Activated T-cell treated with anti-CD3 and anti-CD28 coated beads, Interleukin-2, amount 50 U/mL, for 1 hour (primary cell): ENCODE measurements at regions not wholly inside any gene's neighbourhood (a gene's known extent, or its start where the extent isn't known, plus 50 kb on each side); places are given as distances from the start of the nearest gene placed in this dataset.
"Not testable (repeated sequence)": the region's sequence is repeated elsewhere in the genome, so short reads cannot be mapped to it uniquely, and the experiment has no call there.

Experiments
- DNase-seq: peaks from one replicate; pipeline ENCODE4 v3.0.0-alpha.2; 2020

DNA sequence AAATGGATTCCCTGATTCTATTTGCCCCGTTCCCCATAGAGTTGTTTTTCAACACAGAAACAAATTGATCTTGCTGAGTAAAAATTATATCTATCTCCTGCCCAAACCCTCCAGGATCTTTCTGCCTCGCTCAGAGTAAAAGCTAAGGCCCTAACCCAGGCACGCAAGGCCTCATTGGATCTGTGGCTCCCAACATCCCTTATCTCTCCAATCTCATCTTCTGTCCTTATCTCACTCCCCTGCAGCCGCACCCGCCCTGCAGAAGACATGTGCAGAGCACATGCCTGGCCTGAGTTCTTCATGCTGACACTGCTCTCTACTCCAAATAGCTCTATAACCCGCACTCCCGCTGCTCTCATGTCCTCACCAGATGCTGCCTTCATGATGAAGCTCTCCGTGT is 543.8 kb upstream of the ZFP42 start:
- DNase-seq, result no peak

DNA sequence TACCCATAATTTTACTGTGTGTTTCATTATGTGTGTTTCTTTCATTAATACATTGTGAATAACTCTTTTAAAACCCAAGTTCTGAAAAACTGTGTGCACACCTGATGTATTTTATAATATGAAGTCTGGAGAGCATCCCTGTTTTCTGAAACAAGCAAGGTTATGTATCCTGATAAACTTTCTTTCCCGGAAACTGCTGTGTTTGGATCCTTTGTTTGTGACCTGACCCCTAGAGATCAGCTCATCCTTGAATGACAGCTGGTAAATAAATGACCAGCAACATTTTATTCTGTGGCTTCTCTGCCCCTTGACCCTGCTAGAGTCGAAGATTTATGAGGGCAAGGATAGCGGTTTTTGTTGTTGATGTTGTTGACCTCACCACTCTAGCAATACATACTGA is 535.6 kb upstream of the ZFP42 start:
- DNase-seq, result no peak

DNA sequence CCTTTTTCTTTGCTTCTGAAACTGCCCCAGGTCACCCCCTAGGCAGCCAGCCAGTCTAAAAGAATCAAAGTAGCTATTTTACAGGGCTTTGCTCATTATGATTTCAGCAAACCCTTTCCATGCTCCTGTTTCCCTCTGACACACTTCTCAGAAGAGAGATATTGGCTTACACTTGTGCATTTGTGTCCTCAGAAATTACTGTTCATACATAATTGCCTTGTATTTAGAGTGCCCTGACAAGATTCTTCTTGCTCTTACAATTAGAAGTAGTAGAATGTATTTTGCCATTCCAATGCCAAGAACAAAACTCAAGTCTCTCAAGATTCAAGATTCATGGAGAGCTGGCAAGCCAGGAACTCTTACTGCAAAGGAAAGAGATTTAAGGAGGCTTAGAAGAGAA is 531.0 kb upstream of the ZFP42 start:
- DNase-seq, result no peak

DNA sequence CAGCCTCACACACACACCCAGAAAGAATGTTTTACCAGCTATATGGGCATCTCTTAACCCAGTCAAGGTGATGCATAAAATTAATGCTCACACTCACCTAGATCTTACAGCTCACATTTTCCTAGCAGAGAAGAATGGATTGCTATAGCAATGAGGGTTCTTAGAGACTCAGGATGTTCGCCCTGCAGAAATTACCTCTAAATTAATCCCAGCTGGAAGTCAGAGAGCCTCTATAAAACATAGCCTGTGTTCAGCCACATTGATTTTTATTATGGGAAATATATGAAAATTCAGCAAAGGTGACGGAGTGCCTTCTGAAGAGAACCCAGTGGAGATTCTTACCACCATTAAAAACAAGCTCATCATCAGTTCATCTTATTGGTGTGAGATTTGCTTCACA is 528.3 kb upstream of the ZFP42 start:
- DNase-seq, result no peak

DNA sequence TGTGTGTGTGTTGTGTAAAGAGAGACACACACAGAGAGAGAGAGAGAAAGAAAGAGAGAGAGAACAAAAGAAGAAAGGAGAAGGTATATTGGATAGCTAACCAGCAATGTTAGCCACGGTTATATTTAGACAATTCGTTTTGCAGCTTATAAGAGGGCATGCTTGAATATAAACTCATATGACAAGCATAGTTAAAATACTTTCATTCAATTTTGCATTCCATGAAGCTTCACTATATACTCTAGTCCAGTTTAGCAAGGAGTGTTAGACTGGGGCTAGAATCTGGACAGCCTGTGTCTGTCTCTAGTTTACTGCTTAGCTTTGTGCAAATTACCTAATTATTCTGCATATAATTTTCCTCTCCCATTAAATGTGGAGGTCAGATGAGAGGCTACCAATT is 525.9 kb upstream of the ZFP42 start:
- DNase-seq, result no peak

DNA sequence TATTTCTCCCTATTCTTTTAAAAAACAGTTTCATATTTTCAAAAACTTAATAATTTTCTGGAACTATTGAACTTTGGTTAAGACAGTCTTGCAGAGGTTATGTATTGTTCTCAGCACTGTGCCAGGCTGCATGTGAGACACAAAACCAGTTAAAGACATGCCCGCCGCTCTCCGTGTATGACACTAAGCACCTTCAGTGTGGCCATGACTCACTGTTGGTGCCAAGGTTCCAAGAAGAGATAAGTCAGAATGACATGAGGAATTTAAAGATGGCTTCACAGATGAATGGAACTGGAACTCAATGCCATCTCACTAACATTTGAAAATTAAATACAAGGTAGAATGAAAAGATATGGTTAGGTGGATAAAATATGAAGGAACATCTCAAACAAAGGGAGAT is 525.5 kb upstream of the ZFP42 start:
- DNase-seq, result no peak

DNA sequence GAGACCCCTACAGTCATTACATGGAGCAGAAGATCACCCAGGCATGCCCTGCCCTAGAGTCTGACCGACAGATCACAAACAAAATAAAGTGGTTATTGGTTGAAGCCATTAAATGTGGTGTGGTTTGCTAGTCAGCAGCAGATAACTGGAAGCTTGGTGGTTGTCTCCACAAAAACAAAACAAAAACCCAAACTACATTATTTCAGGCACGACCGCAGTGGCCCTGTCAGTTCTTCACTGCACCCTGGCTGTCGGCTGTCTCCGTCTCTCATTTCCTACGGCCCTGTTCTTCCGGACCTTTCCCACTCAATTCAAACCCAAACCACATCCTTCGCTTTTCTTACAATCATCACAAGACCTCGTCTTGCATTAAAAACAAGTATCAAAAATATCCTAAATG is 521.3 kb upstream of the ZFP42 start:
- no peak for DNase-seq

DNA sequence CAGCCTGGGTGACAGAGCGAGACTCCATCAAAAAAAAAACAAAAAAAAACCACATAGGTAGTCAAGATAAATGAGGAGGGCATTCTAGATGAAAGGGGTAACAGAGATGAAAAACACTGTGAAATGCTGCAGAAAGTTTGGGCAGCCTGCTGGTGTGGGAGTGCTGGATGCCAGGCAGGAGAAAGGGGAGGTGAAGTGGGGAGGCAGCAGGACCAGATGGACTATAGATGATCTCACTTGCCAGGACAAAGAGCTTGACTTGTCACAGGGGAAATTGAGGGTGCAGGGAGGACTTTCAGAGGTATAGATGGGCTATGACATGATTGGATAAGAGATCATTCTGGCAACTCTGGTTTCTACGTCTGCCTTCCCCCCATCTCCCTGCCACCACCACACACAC is 519.7 kb upstream of the ZFP42 start:
- no peak for DNase-seq

DNA sequence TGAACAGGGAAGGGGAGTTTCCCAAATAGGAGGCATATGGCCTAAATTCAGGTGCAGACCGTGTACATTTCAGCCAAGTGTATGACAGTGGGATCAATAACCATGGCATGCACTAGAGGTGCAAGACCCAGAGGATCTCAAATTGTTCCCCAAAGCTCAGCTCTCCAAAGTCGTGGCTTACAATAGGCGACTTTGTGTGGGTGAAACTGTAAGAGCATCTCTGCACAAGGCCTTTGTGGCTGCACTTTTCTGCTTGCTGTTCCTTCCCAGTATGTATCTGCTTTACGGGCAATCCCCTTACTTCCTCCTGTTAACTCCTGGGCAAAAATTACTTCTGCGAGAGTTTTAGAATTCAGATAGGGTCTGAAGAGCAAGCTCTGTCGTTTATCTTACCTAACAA is 518.3 kb upstream of the ZFP42 start:
- no peak for DNase-seq

DNA sequence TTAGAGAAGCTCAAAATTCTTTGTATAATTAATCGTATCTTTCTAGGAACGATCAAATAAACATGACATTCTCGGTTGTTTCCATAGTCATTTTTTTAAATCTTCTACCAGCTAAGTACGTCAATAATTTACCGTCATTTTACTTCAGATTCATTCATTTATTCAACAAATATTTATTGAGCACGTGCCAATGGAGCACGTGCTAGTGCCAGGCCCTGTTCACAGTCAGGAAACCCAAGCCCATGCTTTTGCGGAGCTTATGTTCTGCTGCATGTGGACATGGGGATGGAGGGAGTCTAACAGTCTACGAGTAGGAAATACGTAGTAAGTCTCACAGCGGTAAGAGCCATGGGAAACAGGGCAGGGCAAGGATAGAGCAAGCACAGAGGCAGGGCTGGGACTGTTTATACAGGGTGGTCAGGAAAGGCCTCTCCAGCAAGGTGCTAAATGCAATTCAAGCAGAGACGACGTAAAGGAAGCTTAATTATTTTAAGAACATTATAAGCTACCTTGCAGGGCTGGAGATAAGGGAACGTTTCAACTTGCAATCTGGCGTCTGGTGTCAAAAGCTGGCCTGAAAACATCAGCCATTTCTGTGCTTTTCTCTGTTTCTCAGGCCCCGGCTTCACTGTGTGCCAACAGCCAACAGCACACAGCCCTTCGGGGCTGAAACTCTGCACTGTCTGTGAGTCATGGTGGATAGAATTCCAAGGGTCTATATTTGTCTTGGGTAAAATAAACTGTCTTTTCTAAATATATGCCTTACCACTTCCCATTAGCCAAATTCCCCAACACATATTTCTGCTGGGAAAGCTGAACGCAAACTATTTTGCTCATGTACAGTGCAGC is 517.1 kb upstream of the ZFP42 start:
- DNase-seq, result no peak

DNA sequence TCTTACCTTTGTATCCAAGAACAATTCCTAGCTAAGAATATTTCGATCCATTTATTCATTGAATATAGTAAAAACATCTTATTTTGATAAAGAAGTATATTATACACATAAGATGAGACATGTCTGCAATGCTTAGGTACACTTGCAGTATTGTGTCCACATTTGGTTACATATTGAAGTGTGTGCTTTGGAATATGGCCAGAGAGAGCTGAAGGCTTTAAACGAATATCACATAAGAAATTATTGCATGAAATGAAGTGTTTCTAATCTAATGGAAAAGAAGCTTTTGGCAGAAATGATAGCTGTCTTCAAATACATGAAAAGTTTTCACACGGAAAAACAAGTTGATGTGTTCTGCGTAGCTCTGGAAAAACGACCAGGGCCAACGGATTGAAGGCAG is 516.1 kb upstream of the ZFP42 start:
- DNase-seq, result no peak

DNA sequence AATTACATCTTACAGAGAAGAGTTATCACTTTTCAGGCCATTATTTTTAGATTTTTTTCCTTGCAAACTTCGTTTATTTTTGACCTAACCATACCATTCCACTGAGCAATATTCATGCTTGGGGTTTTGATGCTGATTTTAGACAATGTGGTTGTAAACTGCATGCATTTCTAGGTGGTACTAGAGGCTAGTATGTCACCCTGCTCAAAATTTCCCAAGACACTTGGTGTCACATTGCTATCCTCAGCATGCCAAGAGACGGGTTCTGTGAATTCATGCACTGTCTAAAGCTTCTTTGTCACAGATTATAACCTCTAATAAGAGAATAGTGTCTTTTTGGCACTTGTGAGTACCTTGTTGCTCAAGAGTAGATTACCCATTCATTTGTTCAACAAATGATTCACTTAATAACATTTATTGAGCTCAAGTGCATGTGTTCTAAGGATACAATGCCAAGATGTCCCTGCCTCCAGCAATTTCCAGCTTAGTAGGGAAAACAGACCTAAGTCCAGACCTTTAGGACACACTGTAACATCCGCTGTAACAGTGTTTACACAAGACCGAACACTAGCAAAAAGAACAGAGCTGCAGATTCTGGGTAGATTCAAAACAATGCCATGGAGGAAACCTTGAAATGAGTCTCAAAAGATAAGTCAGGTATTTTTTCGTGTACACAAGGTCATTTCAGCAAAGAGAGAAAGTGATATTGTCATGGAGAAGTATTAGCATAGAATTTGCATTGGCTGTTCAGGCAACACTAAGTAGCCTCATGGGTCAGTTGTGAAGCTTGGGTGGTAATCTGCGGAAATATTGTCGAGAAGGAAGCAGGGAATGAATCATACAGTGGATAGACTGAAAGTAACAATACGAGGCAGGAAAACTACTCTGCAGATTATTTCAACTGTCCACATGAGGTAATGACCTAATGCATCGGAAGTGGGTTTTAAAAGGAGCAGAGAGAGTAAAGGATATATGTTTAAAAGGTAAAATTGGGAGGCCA is 515.1 kb upstream of the ZFP42 start:
- DNase-seq, result no peak

DNA sequence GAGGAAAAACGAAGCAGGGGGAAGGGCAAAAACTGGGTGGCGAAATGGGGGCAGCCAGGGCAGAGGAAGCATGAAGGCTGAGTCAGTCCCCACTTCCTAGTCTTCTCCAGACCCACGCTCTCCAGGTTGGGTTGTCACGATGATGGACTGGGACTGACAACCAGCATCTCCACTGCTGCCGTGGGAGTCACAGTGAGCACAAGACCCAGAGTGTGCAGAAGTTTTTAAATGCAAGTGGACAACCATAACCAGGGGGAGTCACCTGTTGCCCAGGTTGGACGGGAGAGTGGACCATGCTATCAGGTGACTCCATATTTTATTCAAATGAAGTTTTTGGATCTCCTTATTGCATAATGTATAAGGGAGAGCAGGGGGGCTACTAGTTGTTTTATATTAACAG is 511.4 kb upstream of the ZFP42 start:
- DNase-seq, result no peak

DNA sequence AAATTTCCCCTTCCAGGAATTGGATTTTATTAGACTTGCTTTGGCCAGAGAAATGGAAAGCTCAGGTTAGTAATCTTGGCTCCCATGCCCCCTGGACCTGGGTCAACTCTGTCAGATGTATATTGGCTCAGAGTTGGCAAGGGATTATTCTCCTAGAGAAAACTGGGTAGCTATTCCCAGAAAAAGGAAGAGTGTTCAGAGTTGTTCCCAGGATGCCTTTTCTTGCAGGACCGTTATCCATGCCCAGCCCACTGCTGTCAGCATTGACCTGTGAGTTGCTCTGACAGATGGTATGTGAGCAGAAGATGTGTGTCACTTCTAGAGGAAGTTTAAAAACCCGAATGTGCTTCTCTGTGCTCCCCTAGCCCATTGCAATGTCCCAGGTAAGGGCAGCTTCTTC is 509.9 kb upstream of the ZFP42 start:
- DNase-seq, result no peak

DNA sequence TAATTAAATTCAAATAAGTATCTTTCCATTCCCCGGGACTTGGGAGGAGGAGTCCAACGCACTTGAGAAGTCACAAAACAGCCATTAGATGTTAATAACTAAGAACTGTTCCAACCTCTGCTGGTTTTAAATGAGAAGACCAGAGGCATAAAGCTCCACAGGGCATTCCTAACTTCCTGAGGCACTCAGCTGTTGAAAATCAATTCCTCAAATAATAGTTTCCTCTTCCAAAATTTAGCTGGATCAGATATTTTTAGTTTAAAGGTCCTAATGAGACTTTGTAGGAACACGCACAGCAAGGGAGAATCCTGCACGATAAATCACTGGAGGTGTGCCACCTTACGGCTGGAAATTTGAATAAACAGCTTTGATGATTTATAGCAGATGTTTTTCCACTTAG is 504.3 kb upstream of the ZFP42 start:
- no peak for DNase-seq

DNA sequence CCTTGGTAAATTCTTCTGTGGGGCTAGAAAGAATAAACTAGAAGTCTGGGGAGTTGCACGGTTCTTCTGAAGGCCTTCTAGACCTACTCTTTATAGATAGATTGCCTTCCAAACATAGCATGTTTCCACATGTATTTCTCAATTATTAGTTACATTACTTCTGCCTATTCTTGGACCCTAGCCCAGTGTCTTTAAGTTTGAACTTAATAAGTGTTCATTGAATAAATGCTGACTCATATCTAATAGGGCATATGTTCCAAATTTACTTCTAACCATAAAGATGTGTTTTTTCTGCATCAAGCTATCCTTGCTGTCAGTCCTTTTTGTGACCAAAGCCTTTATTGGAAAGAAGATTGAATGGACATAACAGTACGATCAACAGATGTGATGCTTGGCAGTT is 503.6 kb upstream of the ZFP42 start:
- no peak for DNase-seq

DNA sequence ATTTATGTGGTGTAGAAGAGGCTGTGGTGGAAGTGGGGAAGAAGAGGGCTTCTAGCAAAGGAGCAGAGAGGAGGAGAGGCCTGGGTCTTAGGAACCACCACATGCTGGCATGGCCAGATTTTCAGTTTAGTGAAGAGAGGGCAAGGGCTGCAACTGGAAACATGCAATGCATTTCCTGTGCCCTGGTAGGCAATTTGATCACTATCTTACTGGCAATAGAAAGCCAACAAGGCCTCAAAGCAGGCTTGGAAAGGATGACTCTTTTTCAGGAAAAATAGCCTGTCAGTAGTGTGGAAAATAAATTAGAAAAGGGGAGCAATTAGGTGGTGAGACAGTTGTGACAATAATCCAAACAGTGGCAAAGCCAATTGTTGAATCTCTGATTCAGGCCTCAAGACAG is 501.9 kb upstream of the ZFP42 start:
- DNase-seq, result no peak

DNA sequence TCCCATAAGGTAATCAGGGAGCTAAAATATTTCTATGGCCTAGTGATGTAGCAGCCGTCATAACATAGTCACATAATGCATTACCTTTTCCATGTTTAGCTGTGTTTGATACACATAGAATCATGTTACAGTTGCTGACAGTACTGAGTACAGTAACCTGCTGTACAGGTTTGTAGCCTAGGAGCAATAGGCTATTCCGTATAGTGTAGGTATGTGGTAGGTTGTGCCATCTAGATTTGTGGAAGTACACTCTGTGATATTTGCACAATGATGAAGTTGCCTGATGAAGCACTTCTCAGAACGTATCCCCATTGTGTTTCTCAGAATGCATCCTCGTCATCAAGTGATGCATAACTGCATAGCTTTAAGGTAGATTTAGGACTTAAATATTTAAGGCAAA is 495.6 kb upstream of the ZFP42 start:
- DNase-seq, result no peak

DNA sequence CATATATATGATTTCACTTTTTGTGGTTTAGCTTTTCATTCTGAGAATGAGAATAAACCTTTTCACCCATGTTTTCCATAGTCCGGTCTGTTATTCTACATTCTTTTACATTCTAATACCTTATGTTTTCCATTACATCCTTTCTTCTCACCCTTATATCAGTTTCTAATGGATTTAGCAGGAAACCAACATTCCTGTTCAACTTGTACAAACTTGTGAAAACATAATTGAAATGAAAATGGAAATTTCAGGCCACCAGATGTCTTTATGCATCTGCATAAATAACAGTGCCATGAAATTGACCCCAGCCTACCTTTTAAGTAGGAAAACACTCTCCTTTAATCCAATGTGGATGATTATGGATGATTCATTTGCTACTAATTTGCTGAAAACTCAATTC is 494.8 kb upstream of the ZFP42 start:
- DNase-seq, result no peak

DNA sequence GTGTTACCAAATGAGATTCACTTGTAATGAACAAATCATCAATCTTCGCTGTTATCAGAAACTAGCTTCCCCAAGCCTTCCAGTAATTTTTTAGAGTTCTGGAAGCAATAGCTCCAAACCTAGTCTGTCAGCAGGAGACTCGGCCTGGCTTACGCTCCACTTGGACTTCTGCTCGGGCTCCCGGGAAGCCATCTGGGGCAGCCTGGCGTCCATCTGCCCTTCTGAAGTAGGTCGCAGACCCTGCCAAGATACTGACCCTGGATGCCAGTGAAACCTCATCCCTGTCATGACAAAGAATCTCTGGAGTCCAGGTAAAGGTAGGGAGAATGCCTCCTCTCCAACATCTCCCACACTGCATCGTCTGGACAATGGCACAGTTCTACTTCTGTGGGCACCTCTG is 493.8 kb upstream of the ZFP42 start:
- DNase-seq, result no peak

DNA sequence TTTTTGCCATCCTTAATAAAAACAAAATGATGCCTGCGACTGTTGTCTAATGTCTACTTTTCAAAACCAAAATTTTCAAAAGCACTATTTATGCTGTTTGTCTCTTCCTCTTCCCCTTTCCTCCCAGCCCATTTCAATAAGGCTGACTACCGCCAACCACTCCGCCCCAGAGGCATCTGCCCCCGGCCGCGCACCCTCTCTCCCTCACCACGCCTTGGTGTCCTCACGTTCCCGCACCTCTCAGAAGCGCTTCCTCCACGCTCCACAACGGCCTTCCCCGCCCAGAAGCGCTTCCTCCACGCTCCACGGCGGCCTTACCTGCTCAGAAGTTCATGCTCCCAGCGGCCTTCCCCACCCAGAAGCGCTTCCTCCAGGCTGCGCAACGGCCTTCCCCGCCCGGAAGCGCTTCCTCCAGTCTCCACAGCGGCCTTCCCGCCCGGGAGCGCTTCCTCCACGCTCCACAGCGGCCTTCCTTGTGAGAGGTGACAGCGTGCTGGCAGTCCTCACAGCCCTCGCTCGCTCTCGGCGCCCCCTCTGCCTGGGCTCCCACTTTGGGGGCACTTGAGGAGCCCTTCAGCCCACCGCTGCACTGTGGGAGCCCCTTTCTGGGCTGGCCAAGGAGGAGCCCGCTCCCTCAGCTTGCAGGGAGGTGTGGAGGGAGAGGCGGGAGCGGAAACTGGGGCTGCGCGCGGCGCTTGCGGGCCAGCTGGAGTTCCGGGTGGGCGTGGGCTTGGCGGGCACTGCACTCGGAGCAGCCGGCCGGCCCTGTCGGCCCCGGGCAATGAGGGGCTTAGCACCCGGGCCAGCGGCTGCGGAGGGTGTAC is 490.4 kb upstream of the ZFP42 start:
- DNase-seq, result peak; percentile 16

DNA sequence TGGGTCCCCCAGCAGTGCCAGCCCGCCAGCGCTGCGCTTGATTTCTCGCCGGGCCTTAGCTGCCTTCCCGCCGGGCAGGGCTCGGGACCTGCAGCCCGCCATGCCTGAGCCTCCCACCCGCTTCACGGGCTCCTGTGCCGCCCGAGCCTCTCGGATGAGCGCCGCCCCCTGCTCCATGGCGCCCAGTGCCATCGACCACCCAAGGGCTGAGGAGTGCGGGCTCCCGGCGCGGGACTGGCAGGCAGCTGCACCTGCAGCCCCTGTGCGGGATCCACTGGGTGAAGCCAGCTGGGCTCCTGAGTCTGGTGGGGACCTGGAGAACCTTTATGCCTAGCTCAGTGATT is 489.8 kb upstream of the ZFP42 start:
- not testable (repeated sequence) for DNase-seq

DNA sequence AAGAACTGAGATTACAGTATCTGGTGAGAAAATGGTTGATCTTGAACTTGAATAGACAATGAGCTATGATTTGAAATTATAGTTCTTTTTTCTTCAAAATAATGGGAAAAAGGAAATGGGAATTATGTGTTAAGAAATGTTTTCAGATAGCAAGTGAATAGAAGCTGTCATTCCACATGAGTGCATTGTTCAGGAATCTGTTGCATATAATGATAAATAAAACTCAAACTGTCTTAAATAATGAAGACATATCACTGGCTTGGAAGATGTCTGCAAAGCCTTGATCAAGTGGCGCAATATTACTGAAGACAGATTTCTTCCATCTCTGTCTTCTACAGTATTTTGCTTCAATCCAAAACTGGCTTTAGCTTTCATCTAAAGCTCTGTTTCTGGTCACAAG is 479.3 kb upstream of the ZFP42 start:
- no peak for DNase-seq
